Stimulated activated memory B cell treated with anti-CD40 and anti-IgM and Interleukin-4, amounts not matched to agents 10 μg/mL and 1 μg/mL and 100 μg/mL, for 72 hours (primary cell): ENCODE measurements at regions not wholly inside any gene's neighbourhood (a gene's known extent, or its start where the extent isn't known, plus 50 kb on each side); places are given as distances from the start of the nearest gene placed in this dataset.

Experiments
- ATAC-seq: fragments of 150-1000 bp; cut with Tn5 transposase; 2 replicates; pipeline ENCODE4 v1.10.0; 2021
- H3K27ac Mint-ChIP-seq: one replicate; pipeline ENCODE4 v1.8.0; 2022; ENCODE audit warnings: mild to moderate bottlenecking, mixed read lengths
- H3K27me3 Mint-ChIP-seq: one replicate; pipeline ENCODE4 v1.8.0; 2022; ENCODE audit warnings: mixed read lengths
- H3K36me3 Mint-ChIP-seq: one replicate; pipeline ENCODE4 v1.8.0; 2022; ENCODE audit warnings: mixed read lengths
- H3K4me1 Mint-ChIP-seq: one replicate; pipeline ENCODE4 v1.8.0; 2022; ENCODE audit warnings: mixed read lengths
- H3K4me3 Mint-ChIP-seq: one replicate; pipeline ENCODE4 v1.8.0; 2022; ENCODE audit warnings: mild to moderate bottlenecking, moderate library complexity, mixed read lengths
- H3K9me3 Mint-ChIP-seq: one replicate; pipeline ENCODE4 v1.8.0; 2022; ENCODE audit warnings: mixed read lengths

DNA sequence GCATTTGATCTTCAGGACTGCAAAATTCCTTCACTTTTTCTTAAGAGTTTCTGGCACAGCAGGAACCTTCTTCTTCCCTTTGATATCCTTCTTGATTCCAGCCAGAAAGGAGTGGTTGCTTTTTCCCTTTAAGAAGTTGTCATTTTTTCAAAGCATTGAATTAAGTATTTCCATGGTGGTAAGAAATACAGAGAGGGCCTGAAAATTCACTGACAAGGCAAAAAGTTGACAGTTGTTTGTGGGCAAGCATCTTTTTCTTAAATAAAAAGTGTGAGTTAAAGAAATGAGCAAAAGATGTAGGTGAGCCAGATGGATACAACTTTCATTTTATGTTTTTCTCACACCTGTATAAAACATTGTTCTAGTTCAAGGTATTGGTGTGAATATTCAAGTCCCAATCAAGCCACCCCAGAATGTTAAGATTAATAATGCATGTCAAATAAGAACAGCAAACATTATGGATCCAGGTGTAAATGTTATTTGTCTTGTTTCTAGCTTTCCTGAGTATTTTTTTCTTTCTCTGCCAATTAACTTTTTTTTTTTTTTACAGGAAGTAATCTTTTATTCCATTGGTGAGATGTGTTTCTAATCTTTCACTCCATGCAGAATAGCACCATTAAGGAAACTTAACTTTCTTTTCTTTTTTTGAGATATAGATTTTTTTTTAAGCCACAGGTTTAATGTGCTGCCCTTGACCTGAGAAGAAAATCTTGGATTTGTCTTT, 334.3 kb upstream of the SEMA3A start:
- no peaks in the 10 kb centered on the region for H3K27me3 Mint-ChIP-seq
- no peaks in the 10 kb centered on the region for H3K9me3 Mint-ChIP-seq
- H3K36me3 Mint-ChIP-seq: no peaks in the 10 kb centered on the region
- H3K4me3 Mint-ChIP-seq: no peak overlapping the region
- H3K4me1 Mint-ChIP-seq: no peaks in the 10 kb centered on the region
- ATAC-seq: no peak
- H3K27ac Mint-ChIP-seq: no peak overlapping the region

DNA sequence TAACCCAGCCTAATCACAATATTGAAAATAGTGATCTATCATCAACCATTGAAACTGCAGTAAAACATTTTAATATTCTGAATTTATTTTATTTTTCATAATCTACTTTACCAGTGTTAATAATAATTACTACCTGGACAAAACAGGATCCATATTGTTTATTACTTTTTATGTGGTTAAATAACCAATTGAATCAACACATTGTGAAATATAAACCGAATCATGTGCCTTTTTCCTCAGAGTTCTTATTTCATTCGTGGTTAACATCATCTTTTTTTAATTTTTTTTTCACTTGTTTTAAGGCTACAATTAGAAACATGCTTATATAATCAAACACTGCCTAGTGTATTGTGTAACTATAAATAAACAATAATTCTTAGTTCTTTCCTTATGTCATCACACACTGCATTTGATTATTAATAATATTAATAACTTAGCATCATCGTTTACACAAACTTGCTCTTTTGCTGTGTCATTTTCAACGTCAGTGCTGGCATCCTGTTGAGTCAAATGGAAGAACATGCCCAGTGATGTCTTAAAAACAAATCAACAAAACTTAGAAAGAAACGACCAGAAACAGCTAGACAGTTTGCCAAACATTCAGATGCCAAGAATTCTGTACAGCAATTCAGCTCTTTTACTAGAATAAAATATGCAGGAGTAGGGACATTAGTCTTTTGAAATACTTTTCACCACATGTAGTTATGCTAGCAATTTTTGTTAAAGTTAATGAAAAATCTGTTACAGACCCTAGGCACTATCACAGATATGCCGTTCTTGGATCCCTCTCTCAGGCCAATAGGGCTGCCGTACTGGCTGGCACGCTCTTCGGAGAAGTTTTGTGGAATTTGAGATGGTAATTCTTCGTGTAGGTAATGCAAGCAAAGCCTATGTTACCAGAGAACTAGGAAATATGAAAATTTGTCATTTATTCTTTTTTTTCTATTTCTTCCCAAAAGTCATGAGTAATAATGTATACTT, 330.4 kb upstream of the SEMA3A start:
- Mint-ChIP-seq H3K9me3 (no peaks in the 10 kb centered on the region), H3K4me1 (no peaks in the 10 kb centered on the region), H3K27me3 (no peaks in the 10 kb centered on the region), H3K27ac (no peak overlapping the region), H3K36me3 (no peaks in the 10 kb centered on the region), H3K4me3 (no peak overlapping the region)
- no peak for ATAC-seq

DNA sequence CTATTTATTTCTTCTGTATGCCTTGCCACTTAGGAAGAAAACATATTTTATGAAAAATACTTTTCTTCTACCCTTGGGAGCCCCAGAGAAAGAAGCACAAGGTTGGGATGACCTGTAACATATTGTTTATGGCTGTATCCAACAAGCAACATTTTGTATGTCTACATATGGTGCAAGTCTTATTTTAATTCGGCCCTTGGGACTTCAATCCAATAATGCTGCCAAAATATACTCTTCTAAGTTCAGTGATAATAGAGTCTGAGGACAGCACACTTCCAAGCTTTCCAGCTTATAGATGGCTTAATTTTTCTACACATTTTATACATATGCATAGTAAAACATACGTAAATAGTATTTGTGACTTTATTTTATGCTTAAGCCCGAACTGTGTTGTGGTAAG, 318.5 kb upstream of the SEMA3A start:
- H3K27me3 Mint-ChIP-seq: no peaks in the 10 kb centered on the region
- no peak overlapping the region for H3K27ac Mint-ChIP-seq
- H3K4me3 Mint-ChIP-seq: no peak overlapping the region
- H3K36me3 Mint-ChIP-seq: no peaks in the 10 kb centered on the region
- ATAC-seq: no peak
- H3K9me3 Mint-ChIP-seq: peaks cover 3% of the 10 kb centered on the region
- H3K4me1 Mint-ChIP-seq: no peaks in the 10 kb centered on the region

DNA sequence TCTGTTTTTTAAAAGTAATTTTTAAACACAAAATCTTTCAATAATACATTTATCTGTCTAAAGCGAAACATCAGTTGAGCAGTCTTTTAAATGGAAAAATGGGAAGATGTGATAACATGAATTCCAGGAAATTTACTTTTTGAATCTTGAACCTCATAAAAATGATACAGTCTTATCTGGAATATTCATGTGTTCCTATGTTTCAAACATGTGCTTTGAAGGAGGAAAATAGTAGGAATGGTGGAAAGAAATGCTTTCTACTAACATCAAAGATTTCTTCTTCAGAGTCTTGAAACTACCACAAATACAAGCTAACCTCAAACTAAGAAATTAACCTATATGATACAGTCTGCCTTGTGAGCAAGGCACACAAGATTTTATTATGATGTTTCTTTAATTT, 317.5 kb upstream of the SEMA3A start:
- no peak overlapping the region for H3K4me3 Mint-ChIP-seq
- H3K4me1 Mint-ChIP-seq: no peaks in the 10 kb centered on the region
- no peak overlapping the region for H3K27ac Mint-ChIP-seq
- H3K9me3 Mint-ChIP-seq: peaks cover 3% of the 10 kb centered on the region
- no peak for ATAC-seq
- no peaks in the 10 kb centered on the region for H3K36me3 Mint-ChIP-seq
- no peaks in the 10 kb centered on the region for H3K27me3 Mint-ChIP-seq

DNA sequence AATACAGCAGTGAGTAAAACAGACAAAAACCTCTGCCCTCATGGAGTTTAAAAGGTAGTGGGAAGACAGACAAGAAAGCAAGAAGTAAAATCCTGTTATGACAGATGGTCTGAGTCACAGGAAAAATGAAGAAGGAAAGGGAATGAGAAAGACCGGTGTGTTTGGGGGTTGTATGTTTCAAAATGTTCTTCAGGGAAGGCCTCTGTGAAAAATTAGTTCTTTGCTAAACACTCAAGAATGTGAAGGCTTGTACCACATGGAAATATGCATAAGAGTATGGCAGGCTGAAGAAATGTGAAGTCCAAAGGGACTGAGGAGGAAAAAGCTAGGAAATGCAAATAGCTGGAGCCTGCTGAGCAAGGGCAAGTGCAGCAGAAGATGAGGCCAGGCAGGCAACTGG, 315.9 kb upstream of the SEMA3A start:
- no peaks in the 10 kb centered on the region for H3K9me3 Mint-ChIP-seq
- no peak for ATAC-seq
- no peak overlapping the region for H3K27ac Mint-ChIP-seq
- H3K27me3 Mint-ChIP-seq: no peaks in the 10 kb centered on the region
- H3K4me1 Mint-ChIP-seq: no peaks in the 10 kb centered on the region
- H3K36me3 Mint-ChIP-seq: no peaks in the 10 kb centered on the region
- no peak overlapping the region for H3K4me3 Mint-ChIP-seq

DNA sequence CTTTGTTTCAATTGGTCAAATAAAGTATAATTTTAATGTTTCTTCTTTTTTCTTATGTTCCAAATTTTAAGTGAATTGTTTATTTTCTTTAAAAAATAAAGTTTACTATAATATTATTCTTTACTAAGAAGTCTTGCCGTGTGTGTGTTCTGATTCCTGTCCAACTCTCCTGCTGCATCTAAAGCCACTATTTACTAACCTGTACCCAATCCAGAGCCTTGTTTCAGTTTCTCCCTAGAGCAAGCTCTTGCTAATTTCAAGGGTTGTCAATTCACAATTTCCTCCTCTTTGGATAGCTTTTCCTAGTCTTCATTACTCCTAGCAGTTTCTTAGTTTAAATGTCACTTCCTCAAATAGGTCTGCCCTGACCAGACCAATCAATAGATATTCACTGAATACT, 314.9 kb upstream of the SEMA3A start:
- no peaks in the 10 kb centered on the region for H3K9me3 Mint-ChIP-seq
- no peaks in the 10 kb centered on the region for H3K4me1 Mint-ChIP-seq
- H3K36me3 Mint-ChIP-seq: no peaks in the 10 kb centered on the region
- H3K27me3 Mint-ChIP-seq: no peaks in the 10 kb centered on the region
- no peak overlapping the region for H3K4me3 Mint-ChIP-seq
- no peak for ATAC-seq
- no peak overlapping the region for H3K27ac Mint-ChIP-seq

DNA sequence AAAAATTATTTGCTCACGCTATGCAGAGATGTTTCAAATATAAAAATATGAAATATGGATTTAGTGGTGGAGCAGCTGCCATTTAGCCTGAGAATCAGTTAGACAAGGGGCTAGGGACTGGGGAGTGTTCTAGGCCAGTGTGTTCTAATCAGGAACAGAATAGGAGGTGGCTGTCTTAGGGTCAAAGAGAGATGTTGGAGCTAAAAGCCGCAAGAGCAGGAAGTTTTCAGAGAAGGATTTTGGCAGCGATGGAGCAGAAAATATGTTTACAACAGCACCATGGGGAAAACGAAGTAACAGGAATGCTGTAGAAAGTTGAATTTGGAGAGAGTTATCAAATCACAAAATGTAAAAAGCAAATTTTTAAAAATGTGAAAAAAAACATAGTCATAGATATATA, 314.0 kb upstream of the SEMA3A start:
- H3K36me3 Mint-ChIP-seq: no peaks in the 10 kb centered on the region
- H3K27me3 Mint-ChIP-seq: no peaks in the 10 kb centered on the region
- no peak for ATAC-seq
- H3K27ac Mint-ChIP-seq: no peak overlapping the region
- H3K4me1 Mint-ChIP-seq: no peaks in the 10 kb centered on the region
- H3K9me3 Mint-ChIP-seq: no peaks in the 10 kb centered on the region
- H3K4me3 Mint-ChIP-seq: no peak overlapping the region

DNA sequence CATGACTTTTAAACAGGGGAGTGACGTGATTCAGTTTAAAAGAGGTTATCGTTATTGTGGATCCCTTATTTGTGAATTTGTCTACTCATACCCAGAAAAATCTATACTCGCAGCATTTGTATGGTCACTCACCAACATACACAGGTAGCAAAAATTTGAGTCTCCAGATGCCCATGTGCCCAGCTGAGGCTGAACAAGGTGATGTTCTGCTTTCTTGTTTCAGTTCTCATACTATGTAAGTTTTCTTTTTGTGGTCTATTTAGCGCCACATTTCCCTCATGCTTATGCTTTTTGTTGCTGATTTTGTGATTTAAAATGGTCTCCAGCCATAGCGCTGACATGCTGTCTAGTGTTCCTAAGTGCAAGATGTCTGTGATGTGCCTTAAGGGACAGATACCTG, 312.9 kb upstream of the SEMA3A start:
- Mint-ChIP-seq H3K36me3 (no peaks in the 10 kb centered on the region), H3K9me3 (no peaks in the 10 kb centered on the region), H3K4me1 (no peaks in the 10 kb centered on the region), H3K4me3 (no peak overlapping the region), H3K27ac (no peak overlapping the region), H3K27me3 (no peaks in the 10 kb centered on the region)
- no peak for ATAC-seq

DNA sequence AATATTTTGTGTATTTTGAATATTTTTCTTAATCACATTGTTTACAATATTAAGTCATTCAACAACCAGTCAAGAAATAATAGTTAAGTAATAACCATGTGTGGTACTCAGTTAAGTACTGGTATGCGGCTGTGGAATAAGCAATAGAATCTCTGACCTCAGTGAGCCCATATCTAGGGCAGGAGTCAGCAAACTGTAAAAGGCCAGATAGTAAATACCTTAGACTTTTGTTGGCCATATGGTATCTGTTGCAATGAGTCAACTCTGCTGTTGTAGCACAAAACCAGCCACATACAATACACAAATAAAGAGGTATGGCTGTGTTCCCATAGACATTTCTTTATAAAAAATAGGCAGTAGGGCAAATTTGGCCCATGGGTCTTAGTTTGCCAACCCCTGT, 311.6 kb upstream of the SEMA3A start:
- no peak overlapping the region for H3K4me3 Mint-ChIP-seq
- H3K27ac Mint-ChIP-seq: no peak overlapping the region
- no peaks in the 10 kb centered on the region for H3K36me3 Mint-ChIP-seq
- ATAC-seq: no peak
- no peaks in the 10 kb centered on the region for H3K4me1 Mint-ChIP-seq
- no peaks in the 10 kb centered on the region for H3K27me3 Mint-ChIP-seq
- H3K9me3 Mint-ChIP-seq: no peaks in the 10 kb centered on the region

DNA sequence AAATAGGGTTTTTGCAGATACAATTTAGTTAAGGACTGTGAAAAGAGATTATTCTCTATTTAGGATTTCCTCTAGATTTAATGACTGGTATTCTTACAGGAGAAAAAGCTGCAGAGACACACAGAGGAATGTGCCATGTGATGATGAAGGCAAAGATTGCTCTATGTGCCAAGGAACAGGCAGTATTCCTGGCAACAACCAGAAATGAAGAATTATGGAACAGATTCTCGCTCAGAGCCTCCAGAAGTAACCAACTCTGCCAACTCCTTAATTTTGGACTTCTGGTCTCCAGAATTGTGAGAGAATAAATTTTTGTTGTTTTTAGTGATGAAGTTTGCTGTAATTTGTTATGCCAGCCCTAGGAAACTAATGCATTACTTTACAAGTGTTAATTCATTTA, 307.6 kb upstream of the SEMA3A start:
- Mint-ChIP-seq H3K4me1 (no peaks in the 10 kb centered on the region), H3K36me3 (no peaks in the 10 kb centered on the region), H3K4me3 (no peak overlapping the region), H3K9me3 (no peaks in the 10 kb centered on the region), H3K27ac (no peak overlapping the region), H3K27me3 (no peaks in the 10 kb centered on the region)
- ATAC-seq: no peak

DNA sequence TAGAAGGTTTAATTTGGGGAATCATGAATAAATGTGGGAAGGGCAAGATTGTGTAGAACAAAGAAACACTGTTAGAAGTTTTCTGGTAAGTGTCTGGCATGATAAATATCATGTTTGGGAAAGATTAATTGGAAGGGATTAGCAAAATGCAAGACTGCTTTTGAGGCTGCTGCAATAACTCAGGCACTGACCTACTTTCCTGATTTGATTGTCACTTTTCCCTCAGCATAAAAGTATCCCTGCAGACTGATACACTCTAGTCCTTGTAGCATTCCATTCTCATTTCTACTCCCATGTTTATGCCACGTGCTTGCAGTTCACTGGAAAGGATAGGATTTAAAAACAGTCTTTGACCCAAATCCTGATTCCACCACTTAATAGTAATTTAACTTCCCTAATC, 303.3 kb upstream of the SEMA3A start:
- no peaks in the 10 kb centered on the region for H3K9me3 Mint-ChIP-seq
- no peaks in the 10 kb centered on the region for H3K36me3 Mint-ChIP-seq
- H3K27ac Mint-ChIP-seq: no peak overlapping the region
- no peaks in the 10 kb centered on the region for H3K27me3 Mint-ChIP-seq
- H3K4me3 Mint-ChIP-seq: no peak overlapping the region
- no peaks in the 10 kb centered on the region for H3K4me1 Mint-ChIP-seq
- ATAC-seq: no peak

DNA sequence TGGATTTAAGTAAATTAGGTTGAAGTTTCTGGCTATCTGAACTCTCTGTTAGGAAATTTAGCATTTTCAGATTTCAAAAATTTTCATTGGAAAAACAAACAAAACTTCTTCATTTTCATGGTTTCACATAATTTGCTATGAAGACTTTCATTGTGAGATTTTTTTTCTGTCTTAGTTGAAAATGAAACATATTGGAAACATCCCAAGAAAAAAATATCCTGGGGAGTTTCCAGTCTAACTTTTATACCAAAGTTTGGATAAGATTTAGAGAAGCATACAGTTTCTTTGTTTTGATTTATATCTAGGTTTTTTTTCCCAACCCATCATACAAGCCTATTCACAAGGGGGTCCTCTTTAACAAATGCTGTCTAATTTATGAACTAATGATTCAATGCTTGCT, 300.5 kb upstream of the SEMA3A start:
- Mint-ChIP-seq H3K36me3 (no peaks in the 10 kb centered on the region), H3K27ac (no peak overlapping the region), H3K4me1 (no peaks in the 10 kb centered on the region), H3K4me3 (no peak overlapping the region), H3K9me3 (no peaks in the 10 kb centered on the region), H3K27me3 (no peaks in the 10 kb centered on the region)
- no peak for ATAC-seq

DNA sequence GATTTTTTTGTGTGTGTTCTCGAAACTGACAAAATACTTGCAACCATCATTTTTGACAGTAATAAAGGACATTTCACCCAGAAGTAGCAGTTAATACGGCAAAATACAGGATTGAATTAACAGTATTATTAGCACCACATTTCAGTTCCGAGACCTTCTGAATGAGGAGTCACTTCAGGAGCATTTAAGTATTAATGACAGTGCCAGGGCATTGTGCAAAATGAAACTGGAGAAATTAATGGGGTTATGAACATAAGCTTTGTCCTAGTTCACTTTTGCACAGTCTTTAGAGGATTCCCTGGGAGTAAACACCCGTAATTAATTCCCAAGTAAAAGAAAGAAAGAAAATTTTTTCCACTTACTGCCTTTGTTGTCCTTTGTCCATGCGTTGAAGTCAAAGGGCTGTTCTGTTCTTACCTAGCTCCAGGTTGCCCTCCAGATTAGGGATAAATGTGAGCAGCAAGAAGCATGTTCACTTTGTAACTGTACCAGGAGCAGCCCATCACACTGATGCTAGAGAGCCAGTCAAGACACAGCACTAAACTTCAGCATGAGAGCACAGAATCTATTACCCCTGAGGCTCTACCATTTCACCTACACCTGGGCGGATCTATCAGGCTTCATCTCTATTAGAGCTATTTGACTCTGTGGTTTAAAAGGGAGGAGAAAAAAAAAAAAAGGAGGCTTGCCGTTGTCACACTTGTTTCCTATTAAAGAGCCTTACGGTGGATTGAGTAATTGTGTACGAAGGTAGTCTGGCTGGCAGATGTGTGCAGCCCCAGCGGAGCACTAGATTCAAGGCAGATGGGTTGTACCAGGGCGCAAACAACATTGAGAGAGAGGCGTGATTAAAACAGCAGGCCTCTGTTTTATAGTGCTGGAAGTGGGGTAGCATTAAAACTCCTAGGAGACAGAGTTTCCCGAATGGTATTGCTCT, 297.8 kb upstream of the SEMA3A start:
- no peak overlapping the region for H3K4me3 Mint-ChIP-seq
- H3K27ac Mint-ChIP-seq: no peak overlapping the region
- H3K9me3 Mint-ChIP-seq: no peaks in the 10 kb centered on the region
- no peaks in the 10 kb centered on the region for H3K27me3 Mint-ChIP-seq
- no peaks in the 10 kb centered on the region for H3K36me3 Mint-ChIP-seq
- no peaks in the 10 kb centered on the region for H3K4me1 Mint-ChIP-seq
- no peak for ATAC-seq

DNA sequence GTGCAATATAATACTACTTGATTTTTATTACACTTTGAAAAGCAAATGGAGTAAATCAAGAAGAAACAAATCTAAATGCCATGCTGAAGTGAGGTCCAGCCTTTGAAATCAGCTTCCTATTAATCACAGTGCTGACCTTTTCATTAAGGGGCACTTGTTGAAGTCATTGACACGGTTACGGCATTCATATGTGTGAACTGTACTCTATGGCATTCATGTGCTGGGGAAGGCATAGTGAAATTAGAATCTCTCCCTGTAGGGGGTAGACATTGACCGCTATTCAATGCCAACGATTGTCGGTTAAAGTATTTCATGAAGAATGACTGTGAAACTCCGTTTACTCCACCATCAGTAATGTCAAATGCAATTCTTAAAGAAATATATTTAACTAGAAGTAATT, 296.1 kb upstream of the SEMA3A start:
- no peaks in the 10 kb centered on the region for H3K4me1 Mint-ChIP-seq
- H3K36me3 Mint-ChIP-seq: no peaks in the 10 kb centered on the region
- H3K27ac Mint-ChIP-seq: no peak overlapping the region
- no peaks in the 10 kb centered on the region for H3K9me3 Mint-ChIP-seq
- H3K27me3 Mint-ChIP-seq: no peaks in the 10 kb centered on the region
- no peak overlapping the region for H3K4me3 Mint-ChIP-seq
- ATAC-seq: no peak

DNA sequence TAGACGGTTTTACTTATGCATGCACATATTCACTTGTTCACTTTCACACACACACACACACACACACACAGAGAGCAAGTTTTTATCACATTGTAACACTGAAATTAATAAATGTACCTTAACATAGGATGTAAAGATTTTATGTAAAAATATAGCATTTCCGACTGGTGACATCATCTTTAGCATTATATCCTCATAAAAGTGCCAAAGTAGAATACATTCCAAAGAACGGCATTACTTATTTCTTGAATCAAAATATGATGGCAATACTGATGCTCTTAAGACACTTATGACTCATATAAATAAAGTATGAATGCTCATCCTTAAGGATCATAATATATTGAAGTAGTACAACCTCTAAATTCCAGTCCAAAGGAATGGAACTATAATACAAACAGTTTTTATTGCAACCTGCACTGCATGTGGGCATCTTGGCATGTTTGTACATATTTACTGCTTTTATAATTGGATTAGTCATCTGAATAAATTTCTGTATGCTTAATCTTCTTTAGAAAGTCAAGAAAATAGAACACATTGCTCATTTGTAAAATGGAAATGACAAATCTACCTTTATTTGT, 290.0 kb upstream of the SEMA3A start:
- H3K9me3 Mint-ChIP-seq: peaks cover 3% of the 10 kb centered on the region
- ATAC-seq: no peak

More for the DNA sequence above, 290.0 kb upstream of the SEMA3A start:
- H3K4me3 Mint-ChIP-seq: no peak overlapping the region
- no peaks in the 10 kb centered on the region for H3K27me3 Mint-ChIP-seq
- no peaks in the 10 kb centered on the region for H3K4me1 Mint-ChIP-seq
- no peaks in the 10 kb centered on the region for H3K36me3 Mint-ChIP-seq
- no peak overlapping the region for H3K27ac Mint-ChIP-seq
